Fibroblast of lung (primary cell): ENCODE measurements at regions not wholly inside any gene's neighbourhood (a gene's known extent, or its start where the extent isn't known, plus 50 kb on each side); places are given as distances from the start of the nearest gene placed in this dataset.
"Not testable (repeated sequence)": the region's sequence is repeated elsewhere in the genome, so short reads cannot be mapped to it uniquely, and the experiment has no call there.

Experiments used
- DNase-seq, 2 donors: peaks; one replicate each; pipeline versions ENCODE4 v3.0.0 to v3.0.0-alpha.2; 2010; ENCODE audit warnings: low read depth in 2 of 2
- H2AFZ ChIP-seq: 2 replicates; pipeline ENCODE4 v1.5.1; 2012; ENCODE audit warnings: low read length, control low read depth, inconsistent platforms
- H3K27ac ChIP-seq: 2 replicates; pipeline ENCODE4 v1.5.1; 2011; ENCODE audit warnings: low read length, control low read depth; ENCODE audit not compliant: insufficient read depth
- H3K27me3 ChIP-seq: 2 replicates; pipeline ENCODE4 v1.5.1; 2011; ENCODE audit warnings: mild to moderate bottlenecking, low read length; ENCODE audit not compliant: control insufficient read depth, insufficient read depth
- H3K36me3 ChIP-seq: 2 replicates; pipeline ENCODE4 v1.5.1; 2011; ENCODE audit warnings: low read length; ENCODE audit not compliant: control insufficient read depth, insufficient read depth
- H3K4me1 ChIP-seq: 2 replicates; pipeline ENCODE4 v1.5.1; 2011; ENCODE audit warnings: low read length; ENCODE audit not compliant: control insufficient read depth, insufficient read depth; ENCODE audit errors: extremely low read depth
- H3K4me2 ChIP-seq: 2 replicates; pipeline ENCODE4 v1.5.1; 2011; ENCODE audit warnings: low read length, control low read depth; ENCODE audit not compliant: insufficient read depth; ENCODE audit errors: extremely low read depth
- H3K4me3 ChIP-seq, 4 experiments: fragments of 200-600 bp in 1 of 4; sonication (generic) in 1 of 4; replicated peaks in 1 of 4; 2 replicates each; pipeline ENCODE4 v1.5.1; 2011 to 2016; ENCODE audit warnings: low read length in 4 of 4, low read depth in 3 of 4, mild to moderate bottlenecking in 3 of 4, control low read depth in 2 of 4, inconsistent platforms in 1 of 4, mixed read lengths in 1 of 4; ENCODE audit not compliant: insufficient read depth in 1 of 4; ENCODE audit errors: control extremely low read depth in 1 of 4
- H3K79me2 ChIP-seq: 2 replicates; pipeline ENCODE4 v1.5.1; 2012; ENCODE audit warnings: mild to moderate bottlenecking, low read length, inconsistent platforms; ENCODE audit not compliant: control insufficient read depth, insufficient read depth
- H3K9ac ChIP-seq: 2 replicates; pipeline ENCODE4 v1.5.1; 2011; ENCODE audit warnings: mild to moderate bottlenecking, low read length, control low read depth; ENCODE audit not compliant: insufficient read depth
- H3K9me3 ChIP-seq: 2 replicates; pipeline ENCODE4 v1.5.1; 2012; ENCODE audit warnings: low read depth, low read length; ENCODE audit not compliant: control insufficient read depth, insufficient read depth
- H4K20me1 ChIP-seq: 2 replicates; pipeline ENCODE4 v1.5.1; 2011; ENCODE audit warnings: low read length; ENCODE audit not compliant: control insufficient read depth, insufficient read depth; ENCODE audit errors: extremely low read depth
- EZH2 ChIP-seq: IDR thresholded peaks from 2 replicates; pipeline ENCODE4 v1.5.1; 2012; ENCODE audit warnings: low read length, control low read depth, mild to moderate bottlenecking; ENCODE audit errors: missing control alignments
- TF ChIP-seq, protein P1 (sequence below), 2 donors: IDR thresholded peaks in 1 of 2; conservative IDR thresholded peaks in 1 of 2; 1 replicate in 1 of 2; 2 replicates in 1 of 2; pipeline ENCODE4 v1.5.1; 2011 to 2012; ENCODE audit warnings: low read length in 2 of 2, control low read depth in 1 of 2, inconsistent platforms in 1 of 2, low read depth in 1 of 2, mild to moderate bottlenecking in 1 of 2

DNA sequence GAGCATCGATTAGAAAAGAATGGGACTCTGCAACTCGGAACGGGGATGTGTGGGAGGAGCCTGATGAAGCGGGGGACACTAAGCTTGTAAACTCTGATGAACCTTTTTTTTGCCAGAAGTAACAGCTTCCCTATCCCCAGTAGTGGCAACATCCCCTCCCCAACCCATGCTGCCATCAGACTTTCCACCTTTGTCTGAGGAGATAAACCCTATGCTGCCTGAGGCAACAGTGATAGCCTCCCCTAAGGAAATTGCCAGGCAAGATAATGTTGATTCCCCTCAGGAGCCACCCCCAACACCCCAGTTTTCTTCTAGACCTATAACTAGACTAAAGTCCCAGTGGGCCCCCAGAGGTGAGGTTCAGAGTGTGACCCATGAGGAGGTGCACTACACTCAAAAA is 173.7 kb downstream of the AKR1D1 start:
- TF ChIP-seq, protein P1, sequence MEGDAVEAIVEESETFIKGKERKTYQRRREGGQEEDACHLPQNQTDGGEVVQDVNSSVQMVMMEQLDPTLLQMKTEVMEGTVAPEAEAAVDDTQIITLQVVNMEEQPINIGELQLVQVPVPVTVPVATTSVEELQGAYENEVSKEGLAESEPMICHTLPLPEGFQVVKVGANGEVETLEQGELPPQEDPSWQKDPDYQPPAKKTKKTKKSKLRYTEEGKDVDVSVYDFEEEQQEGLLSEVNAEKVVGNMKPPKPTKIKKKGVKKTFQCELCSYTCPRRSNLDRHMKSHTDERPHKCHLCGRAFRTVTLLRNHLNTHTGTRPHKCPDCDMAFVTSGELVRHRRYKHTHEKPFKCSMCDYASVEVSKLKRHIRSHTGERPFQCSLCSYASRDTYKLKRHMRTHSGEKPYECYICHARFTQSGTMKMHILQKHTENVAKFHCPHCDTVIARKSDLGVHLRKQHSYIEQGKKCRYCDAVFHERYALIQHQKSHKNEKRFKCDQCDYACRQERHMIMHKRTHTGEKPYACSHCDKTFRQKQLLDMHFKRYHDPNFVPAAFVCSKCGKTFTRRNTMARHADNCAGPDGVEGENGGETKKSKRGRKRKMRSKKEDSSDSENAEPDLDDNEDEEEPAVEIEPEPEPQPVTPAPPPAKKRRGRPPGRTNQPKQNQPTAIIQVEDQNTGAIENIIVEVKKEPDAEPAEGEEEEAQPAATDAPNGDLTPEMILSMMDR (conservative IDR thresholded peaks at IDR 0.05 in 1 of 2, IDR thresholded peaks at IDR 0.05 in 1 of 2; ENCODE audit: low read depth in 1 of 2, low read length in 2 of 2), result no peak
- no peak for TF ChIP-seq EZH2
- no peaks in the 10 kb centered on the region for H3K27me3 ChIP-seq
- no peaks in the 10 kb centered on the region for H4K20me1 ChIP-seq
- H3K9ac ChIP-seq, result no peak overlapping the region
- no peaks in the 10 kb centered on the region for H3K4me1 ChIP-seq
- DNase-seq, result no peak
- no peak overlapping the region for H3K4me2 ChIP-seq
- no peaks in the 10 kb centered on the region for H3K9me3 ChIP-seq
- H3K27ac ChIP-seq, result no peak overlapping the region
- H3K4me3 ChIP-seq, result no peak overlapping the region
- H3K79me2 ChIP-seq, result no peaks in the 10 kb centered on the region
- H2AFZ ChIP-seq, result no peak overlapping the region
- H3K36me3 ChIP-seq, result no peaks in the 10 kb centered on the region

DNA sequence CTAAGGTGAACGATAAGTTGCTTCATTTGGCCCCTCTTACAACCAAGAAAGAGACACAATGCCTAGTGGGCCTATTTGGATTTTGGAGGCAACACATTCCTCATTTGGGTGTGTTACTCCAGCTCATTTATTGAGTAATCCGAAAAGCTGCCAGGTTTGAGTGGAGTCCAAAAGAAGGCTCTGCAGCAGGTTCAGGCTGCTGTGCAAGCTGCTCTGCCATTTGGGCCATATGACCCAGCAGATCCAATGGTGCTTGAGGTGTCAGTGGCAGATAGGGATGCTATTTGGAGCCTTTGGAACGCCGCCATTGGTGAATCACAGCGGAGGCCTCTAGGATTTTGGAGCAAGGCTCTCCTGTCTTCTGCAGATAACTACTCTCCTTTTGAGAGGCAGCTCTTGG is 176.4 kb downstream of the AKR1D1 start:
- not testable (repeated sequence) for H3K36me3 ChIP-seq, H2AFZ ChIP-seq, H3K4me2 ChIP-seq, H3K27me3 ChIP-seq, H3K79me2 ChIP-seq, H3K9ac ChIP-seq, H3K4me1 ChIP-seq, H3K9me3 ChIP-seq, H3K4me3 ChIP-seq, H4K20me1 ChIP-seq, H3K27ac ChIP-seq
- DNase-seq, result peak in 1 of 2 donors; percentile 19

DNA sequence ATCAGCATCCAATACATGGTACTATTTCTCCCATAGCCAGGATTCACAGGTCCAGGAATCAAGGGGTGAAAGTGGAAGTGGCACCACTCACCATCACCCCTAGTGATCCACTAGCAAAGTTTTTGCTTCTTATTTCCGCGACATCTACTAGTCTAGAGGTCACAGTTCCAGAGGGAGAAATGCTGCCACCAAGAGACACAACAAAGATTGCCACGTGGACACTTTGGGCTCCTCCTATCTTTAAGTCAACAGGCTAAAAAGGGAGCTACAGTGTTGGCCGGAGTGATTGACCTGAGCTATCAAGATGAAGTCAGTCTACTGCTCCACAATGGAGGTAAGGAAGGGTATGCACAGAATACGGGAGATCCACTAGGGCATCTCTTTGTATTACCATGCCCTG is 178.2 kb downstream of the AKR1D1 start:
- H4K20me1 ChIP-seq, result no peaks in the 10 kb centered on the region
- H3K9me3 ChIP-seq, result no peaks in the 10 kb centered on the region
- H3K27ac ChIP-seq, result no peak overlapping the region
- no peaks in the 10 kb centered on the region for H3K79me2 ChIP-seq
- no peak overlapping the region for H2AFZ ChIP-seq
- no peaks in the 10 kb centered on the region for H3K36me3 ChIP-seq
- no peak for DNase-seq
- no peak for TF ChIP-seq EZH2
- TF ChIP-seq, protein P1 (conservative IDR thresholded peaks at IDR 0.05 in 1 of 2, IDR thresholded peaks at IDR 0.05 in 1 of 2; ENCODE audit: low read depth in 1 of 2, low read length in 2 of 2), result no peak
- H3K4me3 ChIP-seq, result no peak overlapping the region
- H3K4me2 ChIP-seq, result no peak overlapping the region
- H3K4me1 ChIP-seq, result no peaks in the 10 kb centered on the region
- H3K27me3 ChIP-seq, result no peaks in the 10 kb centered on the region
- no peak overlapping the region for H3K9ac ChIP-seq
